MM.1S (cell line): ENCODE measurements at regions not wholly inside any gene's neighbourhood (a gene's known extent, or its start where the extent isn't known, plus 50 kb on each side); places are given as distances from the start of the nearest gene placed in this dataset.

Experiments
- DNase-seq: peaks from one replicate; pipeline ENCODE4 v3.0.0-alpha.2; 2015
- H2AFZ ChIP-seq: fragments of 300-600 bp; sonication (generic); 2 replicates; pipeline ENCODE4 v1.6.0; 2016; ENCODE audit warnings: antibody characterized with exemption, low read length
- H3F3A ChIP-seq: fragments of 300-600 bp; sonication (generic); 2 replicates; pipeline ENCODE4 v1.6.1; 2016; ENCODE audit warnings: mild to moderate bottlenecking, antibody characterized with exemption, low read length, moderate library complexity, mixed read lengths; ENCODE audit not compliant: insufficient read depth
- H3K27ac ChIP-seq: fragments of 300-600 bp; sonication (generic); 2 replicates; pipeline ENCODE4 v1.5.1; 2016; ENCODE audit warnings: mild to moderate bottlenecking, low read length
- H3K27me3 ChIP-seq: fragments of 300-600 bp; sonication (generic); replicated peaks from 2 replicates; pipeline ENCODE4 v1.6.0; 2016; ENCODE audit warnings: low read length; ENCODE audit not compliant: insufficient read depth
- H3K36me3 ChIP-seq: fragments of 300-600 bp; sonication (generic); replicated peaks from 2 replicates; pipeline ENCODE4 v1.6.1; 2016; ENCODE audit warnings: mild to moderate bottlenecking, low read length, mixed read lengths; ENCODE audit not compliant: insufficient read depth
- H3K4me1 ChIP-seq: fragments of 300-600 bp; sonication (generic); 2 replicates; pipeline ENCODE4 v1.6.1; 2016; ENCODE audit warnings: low read length, mixed read lengths
- H3K4me2 ChIP-seq: fragments of 300-600 bp; sonication (generic); 2 replicates; pipeline ENCODE4 v1.6.0; 2016; ENCODE audit warnings: low read depth, low read length
- H3K4me3 ChIP-seq: fragments of 300-600 bp; sonication (generic); 2 replicates; pipeline ENCODE4 v1.5.1; 2016; ENCODE audit warnings: low read length, mixed read lengths
- H3K79me2 ChIP-seq: fragments of 300-600 bp; sonication (generic); 2 replicates; pipeline ENCODE4 v1.6.1; 2016; ENCODE audit warnings: mixed run types, low read length, mixed read lengths
- H3K9ac ChIP-seq: fragments of 300-600 bp; sonication (generic); 2 replicates; pipeline ENCODE4 v1.6.1; 2016; ENCODE audit warnings: low read length, mixed read lengths
- H3K9me2 ChIP-seq: fragments of 300-600 bp; sonication (generic); replicated peaks from 2 replicates; pipeline ENCODE4 v1.6.1; 2016; ENCODE audit warnings: mild to moderate bottlenecking, low read length, mixed read lengths; ENCODE audit not compliant: insufficient read depth
- H3K9me3 ChIP-seq: fragments of 300-600 bp; sonication (generic); replicated peaks from 2 replicates; pipeline ENCODE4 v1.6.1; 2016; ENCODE audit warnings: mild to moderate bottlenecking, low read length, mixed read lengths; ENCODE audit not compliant: insufficient read depth
- H4K20me1 ChIP-seq: fragments of 300-600 bp; sonication (generic); 2 replicates; pipeline ENCODE4 v1.6.1; 2016; ENCODE audit warnings: mild to moderate bottlenecking, low read length, moderate library complexity, mixed read lengths; ENCODE audit not compliant: insufficient read depth
- CTCF ChIP-seq: fragments of 300-600 bp; sonication (generic); IDR thresholded peaks from 2 replicates; pipeline ENCODE4 v1.5.1; 2016; ENCODE audit warnings: antibody characterized with exemption, low read length, mixed read lengths
- EZH2 ChIP-seq: fragments of 300-600 bp; sonication (generic); optimal IDR thresholded peaks from 2 replicates; pipeline ENCODE3; 2017; ENCODE audit warnings: low read depth, mild to moderate bottlenecking, antibody characterized with exemption, low read length, mixed read lengths
- EZH2phosphoT487 ChIP-seq: fragments of 300-600 bp; sonication (generic); IDR thresholded peaks from 2 replicates; pipeline ENCODE4 v1.6.1; 2018; ENCODE audit warnings: antibody characterized with exemption, low read length

DNA sequence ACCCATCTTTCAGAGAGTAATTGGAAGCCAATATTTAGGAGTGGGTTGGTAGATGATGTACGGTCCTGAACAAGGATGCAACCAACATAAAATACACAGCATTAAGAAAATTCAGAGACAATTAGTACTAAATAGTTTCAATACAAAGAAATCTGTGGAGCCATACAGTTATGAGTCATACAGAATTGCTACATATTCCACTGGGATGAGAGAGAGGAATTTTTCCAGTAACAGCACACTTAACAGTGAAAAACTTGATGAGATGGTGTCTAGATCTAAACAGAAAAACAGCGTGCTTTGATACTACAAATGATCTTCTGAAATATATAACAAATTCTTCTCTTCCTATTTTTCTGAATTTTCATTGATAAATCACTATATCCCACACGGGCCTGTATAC lies 1999.3 kb upstream of the CDH9 start:
- H4K20me1 ChIP-seq, result no peaks in the 10 kb centered on the region
- H3K9me3 ChIP-seq, result no peaks in the 10 kb centered on the region
- no peaks in the 10 kb centered on the region for H3K36me3 ChIP-seq
- no peaks in the 10 kb centered on the region for H3F3A ChIP-seq
- no peaks in the 10 kb centered on the region for H3K27me3 ChIP-seq
- TF ChIP-seq CTCF (no peak), EZH2phosphoT487 (no peak), EZH2 (no peak)
- H2AFZ ChIP-seq, result no peak overlapping the region
- H3K4me1 ChIP-seq, result no peaks in the 10 kb centered on the region
- H3K9me2 ChIP-seq, result no peaks in the 10 kb centered on the region
- no peak overlapping the region for H3K4me2 ChIP-seq
- H3K9ac ChIP-seq, result no peak overlapping the region
- H3K27ac ChIP-seq, result no peak overlapping the region
- no peaks in the 10 kb centered on the region for H3K79me2 ChIP-seq
- no peak overlapping the region for H3K4me3 ChIP-seq
- DNase-seq, result no peak

DNA sequence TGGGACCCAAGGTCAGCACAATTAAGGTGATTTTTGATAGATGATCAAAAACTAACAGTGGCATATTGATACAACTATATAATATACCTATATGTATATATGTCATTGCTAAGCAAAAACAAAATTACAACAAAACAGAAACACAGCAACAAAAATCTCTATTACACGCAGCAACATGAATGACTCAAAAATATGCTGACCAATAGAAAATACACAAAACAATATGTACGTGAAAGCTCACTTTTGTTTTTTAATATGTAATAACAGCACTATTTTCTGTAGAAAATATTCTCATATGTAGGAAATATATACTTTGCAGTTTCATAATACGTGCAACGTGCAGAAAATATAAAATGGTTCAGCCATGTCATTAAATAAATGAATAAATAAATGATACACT lies 1985.7 kb upstream of the CDH9 start:
- no peaks in the 10 kb centered on the region for H3K4me1 ChIP-seq
- no peaks in the 10 kb centered on the region for H3K9me2 ChIP-seq
- no peaks in the 10 kb centered on the region for H3K27me3 ChIP-seq
- H3K4me3 ChIP-seq, result no peak overlapping the region
- no peak for DNase-seq
- H3K9ac ChIP-seq, result no peak overlapping the region
- no peaks in the 10 kb centered on the region for H3K9me3 ChIP-seq
- H3K27ac ChIP-seq, result no peak overlapping the region
- no peaks in the 10 kb centered on the region for H3K79me2 ChIP-seq
- no peaks in the 10 kb centered on the region for H3K36me3 ChIP-seq
- TF ChIP-seq EZH2 (no peak), EZH2phosphoT487 (no peak), CTCF (no peak)
- no peaks in the 10 kb centered on the region for H3F3A ChIP-seq
- no peaks in the 10 kb centered on the region for H4K20me1 ChIP-seq
- H3K4me2 ChIP-seq, result no peak overlapping the region
- no peak overlapping the region for H2AFZ ChIP-seq

GRCh38 chr5:29023541-29023940 lies 1985.2 kb upstream of the CDH9 start:
- H3K4me3 ChIP-seq, result no peak overlapping the region
- H3K79me2 ChIP-seq, result no peaks in the 10 kb centered on the region
- no peak overlapping the region for H3K4me2 ChIP-seq
- no peaks in the 10 kb centered on the region for H3K36me3 ChIP-seq
- no peaks in the 10 kb centered on the region for H3K9me3 ChIP-seq
- H4K20me1 ChIP-seq, result no peaks in the 10 kb centered on the region
- DNase-seq, result no peak
- no peak overlapping the region for H3K9ac ChIP-seq
- no peaks in the 10 kb centered on the region for H3K4me1 ChIP-seq
- H2AFZ ChIP-seq, result no peak overlapping the region
- H3K9me2 ChIP-seq, result no peaks in the 10 kb centered on the region
- TF ChIP-seq EZH2 (no peak), EZH2phosphoT487 (no peak), CTCF (no peak)
- H3K27me3 ChIP-seq, result no peaks in the 10 kb centered on the region
- H3F3A ChIP-seq, result no peaks in the 10 kb centered on the region
- H3K27ac ChIP-seq, result no peak overlapping the region
